SK-N-MC (cell line): ENCODE measurements at regions not wholly inside any gene's neighbourhood (a gene's known extent, or its start where the extent isn't known, plus 50 kb on each side); places are given as distances from the start of the nearest gene placed in this dataset.

ENCODE experiments used
- EZH2 ChIP-seq: fragments of 200-600 bp; sonication (generic); IDR thresholded peaks from one replicate; pipeline ENCODE4 v1.6.1; 2017; ENCODE audit warnings: antibody characterized with exemption
- POLR2AphosphoS5 ChIP-seq: IDR thresholded peaks from 2 replicates; pipeline ENCODE4 v1.6.1; 2012; ENCODE audit warnings: mild to moderate bottlenecking, low read depth, low read length, borderline replicate concordance

DNA sequence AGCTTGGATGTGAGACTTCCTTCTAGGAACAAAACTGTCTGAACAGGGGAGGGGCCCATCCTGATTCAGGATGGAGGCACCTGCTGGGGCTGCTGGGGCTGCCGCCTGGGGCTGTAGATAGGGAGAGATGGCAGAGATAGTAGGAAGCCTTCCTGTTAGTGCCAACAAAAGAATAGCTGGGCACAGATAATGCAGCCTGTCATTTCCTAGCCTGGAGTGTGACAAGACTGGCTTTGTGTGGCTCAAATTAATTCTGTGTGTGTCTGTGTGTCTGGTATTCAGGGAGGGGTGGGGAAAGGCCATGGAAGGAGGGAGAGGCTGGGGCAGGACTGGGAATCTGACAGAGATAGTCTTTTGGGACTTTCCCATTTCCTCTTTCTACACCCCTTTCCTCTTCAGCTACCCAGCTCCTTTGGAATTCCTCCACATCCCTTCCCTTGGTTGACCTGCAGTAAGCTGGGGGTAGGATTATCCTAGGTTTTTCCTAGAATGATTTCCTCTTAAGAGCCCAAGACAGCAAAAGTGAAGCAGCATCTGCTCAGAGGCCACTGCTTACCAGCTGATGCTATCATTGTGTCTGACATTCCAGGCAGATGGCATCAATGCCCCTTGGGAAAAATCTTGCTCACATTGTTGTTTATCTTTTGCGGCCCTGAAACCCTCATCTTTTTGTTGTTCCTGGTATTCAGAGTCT lies 144.9 kb upstream of the LHCGR start:
- TF ChIP-seq POLR2AphosphoS5, result no peak
- no peak for TF ChIP-seq EZH2
